Astrocyte (in vitro differentiated cells and primary cell): ENCODE measurements at regions not wholly inside any gene's neighbourhood (a gene's known extent, or its start where the extent isn't known, plus 50 kb on each side); places are given as distances from the start of the nearest gene placed in this dataset.

ENCODE experiments used
- DNase-seq: peaks from one replicate; pipeline ENCODE4 v3.0.0-alpha.2; 2010; ENCODE audit warnings: low read depth
- FAIRE-seq: peaks from 2 replicates; lab custom pipeline; 2011; peaks lifted over from hg19 to GRCh38; lab: Jason Lieb, UNC
- H2AFZ ChIP-seq: 2 replicates; pipeline ENCODE4 v1.6.0; 2012; ENCODE audit warnings: low read depth, low read length, inconsistent platforms
- H3K27ac ChIP-seq: 2 replicates; pipeline ENCODE4 v1.5.1; 2011; ENCODE audit warnings: low read depth, low read length, inconsistent platforms
- H3K27me3 ChIP-seq: 2 replicates; pipeline ENCODE4 v1.6.0; 2011; ENCODE audit warnings: low read length, inconsistent platforms; ENCODE audit not compliant: insufficient read depth
- H3K36me3 ChIP-seq: 2 replicates; pipeline ENCODE4 v1.5.1; 2011; ENCODE audit warnings: low read length, inconsistent platforms; ENCODE audit not compliant: insufficient read depth
- H3K4me1 ChIP-seq: 2 replicates; pipeline ENCODE4 v1.5.1; 2011; ENCODE audit warnings: low read length, inconsistent platforms; ENCODE audit not compliant: insufficient read depth
- H3K4me2 ChIP-seq: 2 replicates; pipeline ENCODE4 v1.6.0; 2012; ENCODE audit warnings: low read length, inconsistent platforms
- H3K4me3 ChIP-seq: 2 replicates; pipeline ENCODE4 v1.5.1; 2011; ENCODE audit warnings: low read depth, mild to moderate bottlenecking, low read length, inconsistent platforms; ENCODE audit not compliant: insufficient read depth
- H3K79me2 ChIP-seq: 2 replicates; pipeline ENCODE4 v1.6.0; 2012; ENCODE audit warnings: mild to moderate bottlenecking, low read length, inconsistent platforms; ENCODE audit not compliant: insufficient read depth
- H3K9ac ChIP-seq: 2 replicates; pipeline ENCODE4 v1.6.0; 2012; ENCODE audit warnings: mild to moderate bottlenecking, low read length, inconsistent platforms
- H3K9me3 ChIP-seq: 2 replicates; pipeline ENCODE4 v1.5.1; 2012; ENCODE audit warnings: low read depth, mild to moderate bottlenecking, low read length, inconsistent platforms; ENCODE audit not compliant: insufficient read depth
- H4K20me1 ChIP-seq: 2 replicates; pipeline ENCODE4 v1.6.0; 2012; ENCODE audit warnings: low read length, inconsistent platforms; ENCODE audit not compliant: insufficient read depth
- H3K27ac Mint-ChIP-seq: one replicate; pipeline ENCODE4 v1.8.0; 2021; ENCODE audit warnings: mild to moderate bottlenecking, mixed read lengths; ENCODE audit not compliant: unreplicated experiment
- H3K27me3 Mint-ChIP-seq: one replicate; pipeline ENCODE4 v1.8.0; 2021; ENCODE audit warnings: low read depth, mixed read lengths; ENCODE audit not compliant: unreplicated experiment
- H3K36me3 Mint-ChIP-seq: one replicate; pipeline ENCODE4 v1.8.0; 2021; ENCODE audit warnings: low read depth, mixed read lengths; ENCODE audit not compliant: unreplicated experiment
- H3K4me1 Mint-ChIP-seq: one replicate; pipeline ENCODE4 v1.8.0; 2021; ENCODE audit warnings: low read depth, mixed read lengths; ENCODE audit not compliant: unreplicated experiment
- H3K4me3 Mint-ChIP-seq: one replicate; pipeline ENCODE4 v1.8.0; 2021; ENCODE audit warnings: mild to moderate bottlenecking, moderate library complexity, mixed read lengths; ENCODE audit not compliant: unreplicated experiment
- H3K9me3 Mint-ChIP-seq: one replicate; pipeline ENCODE4 v1.8.0; 2021; ENCODE audit warnings: mild to moderate bottlenecking, mixed read lengths; ENCODE audit not compliant: unreplicated experiment
- EZH2 ChIP-seq: IDR thresholded peaks from 2 replicates; pipeline ENCODE4 v1.6.1; 2012; ENCODE audit warnings: mild to moderate bottlenecking, low read length, inconsistent platforms; ENCODE audit not compliant: insufficient read depth
- TF ChIP-seq, protein P1 (sequence below): IDR thresholded peaks from 2 replicates; pipeline ENCODE4 v1.5.1; 2011; ENCODE audit warnings: low read depth, mild to moderate bottlenecking, inconsistent platforms, low read length, moderate library complexity; ENCODE audit not compliant: insufficient read depth

DNA sequence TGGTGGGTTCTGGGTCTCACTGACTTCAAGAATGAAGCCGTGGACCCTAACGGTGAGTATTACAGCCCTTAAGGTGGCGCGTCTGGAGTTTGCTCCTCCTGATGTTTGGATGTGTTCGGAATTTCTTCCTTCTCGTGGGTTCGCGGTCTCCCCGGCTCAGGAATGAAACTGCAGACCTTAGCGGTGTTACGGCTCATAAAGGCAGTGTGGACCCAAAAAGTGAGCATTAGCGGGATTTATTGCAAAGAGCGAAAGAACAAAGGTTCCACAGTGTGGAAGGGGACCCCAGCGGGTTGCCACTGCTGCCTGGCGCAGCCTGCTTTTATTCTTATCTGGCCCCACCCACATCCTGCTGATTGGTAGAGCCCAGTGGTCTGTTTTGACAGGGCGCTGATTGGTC, 420.5 kb upstream of the BCHE start:
- no peak overlapping the region for H3K27ac ChIP-seq
- no peaks in the 10 kb centered on the region for H3K4me1 ChIP-seq
- no peak for TF ChIP-seq EZH2
- TF ChIP-seq, protein P1, sequence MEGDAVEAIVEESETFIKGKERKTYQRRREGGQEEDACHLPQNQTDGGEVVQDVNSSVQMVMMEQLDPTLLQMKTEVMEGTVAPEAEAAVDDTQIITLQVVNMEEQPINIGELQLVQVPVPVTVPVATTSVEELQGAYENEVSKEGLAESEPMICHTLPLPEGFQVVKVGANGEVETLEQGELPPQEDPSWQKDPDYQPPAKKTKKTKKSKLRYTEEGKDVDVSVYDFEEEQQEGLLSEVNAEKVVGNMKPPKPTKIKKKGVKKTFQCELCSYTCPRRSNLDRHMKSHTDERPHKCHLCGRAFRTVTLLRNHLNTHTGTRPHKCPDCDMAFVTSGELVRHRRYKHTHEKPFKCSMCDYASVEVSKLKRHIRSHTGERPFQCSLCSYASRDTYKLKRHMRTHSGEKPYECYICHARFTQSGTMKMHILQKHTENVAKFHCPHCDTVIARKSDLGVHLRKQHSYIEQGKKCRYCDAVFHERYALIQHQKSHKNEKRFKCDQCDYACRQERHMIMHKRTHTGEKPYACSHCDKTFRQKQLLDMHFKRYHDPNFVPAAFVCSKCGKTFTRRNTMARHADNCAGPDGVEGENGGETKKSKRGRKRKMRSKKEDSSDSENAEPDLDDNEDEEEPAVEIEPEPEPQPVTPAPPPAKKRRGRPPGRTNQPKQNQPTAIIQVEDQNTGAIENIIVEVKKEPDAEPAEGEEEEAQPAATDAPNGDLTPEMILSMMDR = no peak
- H3K9ac ChIP-seq = no peak overlapping the region
- H3K27me3 ChIP-seq = no peaks in the 10 kb centered on the region
- no peak overlapping the region for H3K4me3 ChIP-seq
- H3K36me3 Mint-ChIP-seq = no peaks in the 10 kb centered on the region
- H2AFZ ChIP-seq = no peak overlapping the region
- H3K36me3 ChIP-seq = no peaks in the 10 kb centered on the region
- H3K4me1 Mint-ChIP-seq = no peaks in the 10 kb centered on the region
- H3K4me3 Mint-ChIP-seq = no peak overlapping the region
- no peaks in the 10 kb centered on the region for H3K9me3 ChIP-seq
- DNase-seq (no peak), FAIRE-seq (no peak)
- H4K20me1 ChIP-seq = no peaks in the 10 kb centered on the region
- no peaks in the 10 kb centered on the region for H3K79me2 ChIP-seq
- no peaks in the 10 kb centered on the region for H3K9me3 Mint-ChIP-seq
- H3K27ac Mint-ChIP-seq = no peak overlapping the region
- no peak overlapping the region for H3K4me2 ChIP-seq
- H3K27me3 Mint-ChIP-seq = no peaks in the 10 kb centered on the region

DNA sequence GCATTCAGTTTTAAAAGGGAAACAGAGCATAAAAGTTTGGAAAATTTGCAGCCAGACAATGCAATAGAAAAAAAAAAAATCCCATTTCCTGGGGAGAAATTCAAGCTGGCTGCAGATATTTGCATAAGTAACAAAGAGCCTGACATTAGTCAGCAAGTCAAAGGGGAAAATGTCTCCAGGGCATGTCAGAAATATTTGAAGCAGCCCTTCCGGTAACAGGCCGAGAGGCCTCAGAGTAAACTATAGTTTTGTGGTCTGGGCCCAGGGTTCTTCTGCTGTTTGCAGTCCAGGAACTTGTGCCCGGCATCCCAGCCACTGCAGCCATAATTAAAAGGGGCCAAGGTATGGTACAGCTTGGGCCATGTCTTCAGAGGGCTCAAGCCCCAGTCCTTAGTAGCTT, 411.6 kb upstream of the BCHE start:
- no peak overlapping the region for H3K4me2 ChIP-seq
- no peak for DNase-seq
- H3K4me3 Mint-ChIP-seq = no peak overlapping the region
- no peaks in the 10 kb centered on the region for H3K27me3 ChIP-seq
- no peaks in the 10 kb centered on the region for H3K9me3 ChIP-seq
- no peak for FAIRE-seq
- H3K4me1 Mint-ChIP-seq = no peaks in the 10 kb centered on the region
- peaks cover 11% of the 10 kb centered on the region for H3K9me3 Mint-ChIP-seq
- no peak overlapping the region for H3K27ac ChIP-seq
- no peaks in the 10 kb centered on the region for H3K36me3 ChIP-seq
- H3K27ac Mint-ChIP-seq = no peak overlapping the region
- H4K20me1 ChIP-seq = no peaks in the 10 kb centered on the region
- no peak overlapping the region for H3K4me3 ChIP-seq
- no peaks in the 10 kb centered on the region for H3K27me3 Mint-ChIP-seq
- H3K9ac ChIP-seq = no peak overlapping the region
- no peaks in the 10 kb centered on the region for H3K36me3 Mint-ChIP-seq
- no peaks in the 10 kb centered on the region for H3K4me1 ChIP-seq
- H3K79me2 ChIP-seq = no peaks in the 10 kb centered on the region
- TF ChIP-seq, protein P1 = no peak
- no peak for TF ChIP-seq EZH2
- H2AFZ ChIP-seq = no peak overlapping the region

DNA sequence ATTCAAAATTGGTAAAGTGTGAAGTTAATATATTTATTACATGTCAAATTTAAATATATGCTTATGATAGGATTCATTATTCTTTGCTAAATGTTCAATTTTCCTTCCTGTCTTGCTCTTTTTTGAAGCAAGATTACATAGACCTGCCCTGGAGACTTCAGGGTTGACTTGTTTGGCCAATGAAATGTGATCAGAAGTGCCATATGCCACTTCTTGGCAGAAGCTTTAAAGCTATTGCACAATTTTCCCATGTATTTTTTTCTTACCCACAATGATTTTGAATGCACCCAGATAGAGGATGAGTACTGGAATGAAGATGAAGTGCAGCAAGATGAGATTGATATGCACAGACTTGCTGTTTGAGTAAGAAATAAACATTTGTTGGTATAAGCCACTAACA, 406.3 kb upstream of the BCHE start:
- no peaks in the 10 kb centered on the region for H4K20me1 ChIP-seq
- Mint-ChIP-seq H3K27ac (no peak overlapping the region), H3K9me3 (peaks cover 5% of the 10 kb centered on the region), H3K4me3 (no peak overlapping the region), H3K27me3 (no peaks in the 10 kb centered on the region), H3K4me1 (no peaks in the 10 kb centered on the region), H3K36me3 (no peaks in the 10 kb centered on the region)
- H3K79me2 ChIP-seq = no peaks in the 10 kb centered on the region
- H3K4me2 ChIP-seq = no peak overlapping the region
- FAIRE-seq (no peak), DNase-seq (no peak)
- H3K4me3 ChIP-seq = no peak overlapping the region
- H3K36me3 ChIP-seq = no peaks in the 10 kb centered on the region
- H3K27me3 ChIP-seq = no peaks in the 10 kb centered on the region
- H3K9ac ChIP-seq = no peak overlapping the region
- H3K9me3 ChIP-seq = no peaks in the 10 kb centered on the region
- no peaks in the 10 kb centered on the region for H3K4me1 ChIP-seq
- TF ChIP-seq, protein P1 = no peak
- TF ChIP-seq EZH2 = no peak
- H3K27ac ChIP-seq = no peak overlapping the region
- no peak overlapping the region for H2AFZ ChIP-seq
